Cardiac fibroblast (primary cell): ENCODE measurements at regions not wholly inside any gene's neighbourhood (a gene's known extent, or its start where the extent isn't known, plus 50 kb on each side); places are given as distances from the start of the nearest gene placed in this dataset.

Source experiments
- DNase-seq, 2 donors: peaks; one replicate each; pipeline versions ENCODE4 v3.0.0 to v3.0.0-alpha.2; 2010; ENCODE audit warnings: low read depth in 2 of 2
- H3K4me3 ChIP-seq, 2 donors: replicated peaks in 1 of 2; 1 replicate in 1 of 2; 2 replicates in 1 of 2; pipeline ENCODE4 v1.5.1; 2011; ENCODE audit warnings: low read depth in 2 of 2, low read length in 2 of 2, mild to moderate bottlenecking in 2 of 2, moderate library complexity in 1 of 2
- TF ChIP-seq, protein P1 (sequence below): IDR thresholded peaks from one replicate; pipeline ENCODE4 v1.5.1; 2011; ENCODE audit warnings: low read depth, mild to moderate bottlenecking, low read length, inconsistent platforms

DNA sequence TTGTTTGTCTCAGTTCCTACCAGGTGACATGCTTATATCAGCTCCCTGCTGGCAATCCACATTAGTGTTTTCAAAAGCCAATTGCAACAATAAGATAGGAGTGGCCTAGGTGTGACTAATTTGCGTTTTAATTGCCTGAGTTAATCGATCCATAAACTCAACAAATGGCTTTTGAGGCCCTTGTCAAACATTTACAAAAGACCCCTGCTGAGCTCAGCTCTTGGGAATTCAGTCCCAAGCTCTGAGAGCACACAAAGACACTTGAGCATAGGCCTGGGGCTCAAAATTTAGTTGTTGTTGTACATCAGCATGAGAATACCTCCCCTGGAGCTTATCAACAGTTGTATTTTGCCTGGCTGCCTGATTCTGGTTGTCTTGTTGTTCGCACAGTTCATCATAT is 1134.4 kb upstream of the TSPY4 start:
- TF ChIP-seq, protein P1, sequence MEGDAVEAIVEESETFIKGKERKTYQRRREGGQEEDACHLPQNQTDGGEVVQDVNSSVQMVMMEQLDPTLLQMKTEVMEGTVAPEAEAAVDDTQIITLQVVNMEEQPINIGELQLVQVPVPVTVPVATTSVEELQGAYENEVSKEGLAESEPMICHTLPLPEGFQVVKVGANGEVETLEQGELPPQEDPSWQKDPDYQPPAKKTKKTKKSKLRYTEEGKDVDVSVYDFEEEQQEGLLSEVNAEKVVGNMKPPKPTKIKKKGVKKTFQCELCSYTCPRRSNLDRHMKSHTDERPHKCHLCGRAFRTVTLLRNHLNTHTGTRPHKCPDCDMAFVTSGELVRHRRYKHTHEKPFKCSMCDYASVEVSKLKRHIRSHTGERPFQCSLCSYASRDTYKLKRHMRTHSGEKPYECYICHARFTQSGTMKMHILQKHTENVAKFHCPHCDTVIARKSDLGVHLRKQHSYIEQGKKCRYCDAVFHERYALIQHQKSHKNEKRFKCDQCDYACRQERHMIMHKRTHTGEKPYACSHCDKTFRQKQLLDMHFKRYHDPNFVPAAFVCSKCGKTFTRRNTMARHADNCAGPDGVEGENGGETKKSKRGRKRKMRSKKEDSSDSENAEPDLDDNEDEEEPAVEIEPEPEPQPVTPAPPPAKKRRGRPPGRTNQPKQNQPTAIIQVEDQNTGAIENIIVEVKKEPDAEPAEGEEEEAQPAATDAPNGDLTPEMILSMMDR = no peak
- DNase-seq = no peak

DNA sequence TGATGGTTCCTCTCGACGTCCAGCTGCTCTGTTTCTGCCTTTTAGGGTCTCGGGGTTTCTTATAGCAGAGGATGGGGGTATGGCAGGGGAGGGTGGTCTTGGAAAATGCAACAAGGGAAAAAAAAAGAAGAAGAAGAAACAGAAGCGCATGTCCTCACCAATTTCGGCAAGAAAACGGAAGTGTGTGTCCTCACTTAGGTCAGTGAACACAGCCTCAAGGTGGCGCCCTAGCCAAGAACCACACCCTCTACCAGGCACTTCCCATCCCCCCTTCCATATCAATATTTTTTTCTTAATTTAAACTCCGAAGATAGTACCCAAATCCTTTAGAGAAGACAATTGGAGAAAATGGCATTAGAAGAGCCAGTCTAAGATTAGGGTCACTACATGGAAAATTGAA is 1096.1 kb upstream of the TSPY4 start:
- TF ChIP-seq, protein P1 = no peak
- H3K4me3 ChIP-seq = no peak overlapping the region
- no peak for DNase-seq

More for the DNA sequence above, 1134.4 kb upstream of the TSPY4 start:
- H3K4me3 ChIP-seq = no peak overlapping the region

DNA sequence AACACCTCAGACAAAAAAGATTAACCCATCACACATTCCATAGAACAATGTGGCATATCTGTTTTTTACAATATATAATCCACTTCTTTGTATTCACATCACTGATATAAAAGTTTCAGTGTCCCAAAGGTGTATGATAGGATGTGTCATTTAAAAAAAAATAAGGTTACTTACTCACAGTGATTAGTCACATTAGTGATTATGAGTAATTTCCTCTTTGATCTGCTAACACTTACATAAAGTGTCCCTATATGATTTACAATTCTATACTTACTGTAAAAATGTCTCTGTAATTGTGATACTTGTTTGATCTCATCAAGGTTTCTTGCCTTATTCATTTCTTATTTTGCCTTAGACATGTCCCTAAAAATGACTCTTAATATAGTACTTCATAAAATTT is 1063.5 kb upstream of the TSPY4 start:
- no peak for DNase-seq
- H3K4me3 ChIP-seq = no peak overlapping the region
- TF ChIP-seq, protein P1 = no peak

DNA sequence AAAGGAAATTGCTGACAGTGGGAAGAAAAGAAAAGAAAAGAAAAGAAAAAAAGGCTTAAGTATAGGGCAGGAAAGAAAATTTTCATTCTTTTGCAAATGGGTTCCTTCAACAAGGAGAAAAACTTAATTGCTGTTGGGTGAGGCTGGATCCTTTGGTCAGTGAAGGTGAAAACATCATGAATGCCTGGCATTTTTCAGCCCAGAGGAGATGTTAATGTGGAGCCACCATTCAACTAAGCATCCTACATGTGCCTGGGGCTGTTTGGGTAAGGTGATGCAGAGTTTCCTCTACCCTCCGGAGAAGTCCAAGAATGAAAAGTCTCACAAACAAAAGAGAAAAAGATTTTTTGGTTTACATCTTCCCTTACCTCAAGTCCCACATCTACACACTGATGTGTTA is 1032.2 kb upstream of the TSPY4 start:
- TF ChIP-seq, protein P1 = no peak
- no peak for DNase-seq
- H3K4me3 ChIP-seq = no peak overlapping the region

DNA sequence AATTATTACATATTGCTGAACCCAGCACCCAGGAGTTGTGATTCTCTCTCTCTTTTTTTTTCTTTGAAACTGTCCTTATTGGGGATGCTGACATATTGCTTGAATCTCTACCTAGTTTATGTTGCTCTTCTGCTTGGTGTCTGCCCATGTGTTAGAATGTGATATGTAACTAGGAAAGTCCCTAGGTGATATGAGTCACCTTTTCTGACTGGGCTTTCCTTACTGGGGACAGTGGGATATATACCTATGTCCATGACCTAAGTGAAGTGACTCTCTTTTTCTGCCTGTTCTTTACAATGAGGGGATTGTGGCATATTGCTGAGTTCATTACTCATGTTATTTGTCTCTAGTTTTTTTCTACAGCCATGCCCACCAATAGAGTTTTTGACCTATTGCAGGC is 1013.2 kb upstream of the TSPY4 start:
- H3K4me3 ChIP-seq = no peak overlapping the region
- DNase-seq = no peak
- TF ChIP-seq, protein P1 = no peak

DNA sequence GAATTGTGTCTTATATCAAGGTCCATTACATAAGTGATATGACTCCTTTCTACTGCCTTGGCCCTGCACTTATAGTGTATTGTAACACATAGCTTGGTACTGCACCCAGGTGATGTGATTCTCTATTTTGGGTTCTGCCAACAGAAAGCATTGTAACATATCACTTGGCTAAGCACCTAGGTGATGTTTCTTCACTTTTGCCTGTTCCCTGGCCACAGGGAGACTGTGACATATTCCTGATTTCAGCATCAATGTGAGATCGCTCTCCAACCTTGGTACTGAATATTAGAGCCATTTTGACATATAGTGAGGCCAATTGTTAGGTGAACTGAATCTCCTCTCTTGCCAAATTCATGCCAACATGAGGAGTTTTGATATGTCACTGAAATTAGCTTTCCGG is 1010.3 kb upstream of the TSPY4 start:
- no peak overlapping the region for H3K4me3 ChIP-seq
- TF ChIP-seq, protein P1 = no peak
- DNase-seq = no peak

DNA sequence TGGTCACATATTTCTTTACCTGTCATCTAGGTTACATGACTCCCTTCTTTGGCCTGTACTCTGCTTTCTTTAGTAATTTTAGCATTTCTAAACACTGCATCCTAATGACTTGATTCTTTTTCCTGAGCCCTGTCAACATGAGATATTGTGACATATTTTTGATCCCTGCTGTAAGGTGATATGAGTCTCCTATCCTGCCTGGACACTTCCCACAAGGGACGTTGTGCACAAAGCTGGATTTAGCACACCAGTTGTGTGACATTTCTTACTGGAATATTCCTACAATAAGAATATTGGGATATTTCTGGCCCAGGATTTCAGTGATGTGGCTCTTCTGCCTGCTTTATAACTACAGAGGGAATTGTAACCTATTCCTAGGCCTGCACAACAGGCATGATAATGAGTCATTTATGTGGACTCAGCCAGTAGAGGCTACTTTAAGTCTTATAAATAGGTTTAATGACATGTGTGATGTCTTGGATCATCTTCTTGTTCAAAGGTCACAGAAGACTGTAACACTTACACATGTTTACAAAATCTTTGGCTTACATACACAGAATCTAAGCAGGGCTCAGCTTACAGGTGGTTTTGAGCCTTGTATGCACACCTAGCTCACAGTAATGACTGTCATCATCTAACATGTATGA is 1009.4 kb upstream of the TSPY4 start:
- DNase-seq = no peak
- TF ChIP-seq, protein P1 = no peak
- no peak overlapping the region for H3K4me3 ChIP-seq
